ENCODE measurements at regions not wholly inside any gene's neighbourhood (a gene's known extent, or its start where the extent isn't known, plus 50 kb on each side); places are given as distances from the start of the nearest gene placed in this dataset.
A peak's percentile ranks its signal among the peaks of the same experiment; 100 is the strongest.
"Not testable (repeated sequence)": the region's sequence is repeated elsewhere in the genome, so short reads cannot be mapped to it uniquely, and the experiment has no call there.

DNA sequence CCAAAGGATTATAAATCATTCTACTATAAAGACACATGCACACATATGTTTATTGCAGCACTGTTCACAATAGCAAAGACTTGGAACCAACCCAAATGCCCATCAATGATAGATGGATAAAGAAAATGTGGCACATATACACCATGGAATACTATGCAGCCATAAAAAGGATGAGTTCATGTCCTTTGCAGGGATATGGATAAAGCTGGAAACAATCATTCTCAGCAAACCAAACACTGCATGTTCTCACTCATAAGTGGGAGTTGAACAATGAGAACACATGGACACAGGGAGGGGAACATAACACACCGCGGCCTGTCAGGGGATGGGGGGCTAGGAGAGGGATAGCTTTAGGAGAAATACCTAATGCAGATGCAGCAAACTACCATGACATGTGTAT is 135.1 kb upstream of the PDE4B start:
- H3K4me1 ChIP-seq (ENCODE audit: control insufficient read depth, insufficient read depth, low read length); H3K4me3 ChIP-seq (ENCODE audit: low read length); DNase-seq; H3K27ac ChIP-seq (ENCODE audit: low read length); H3K36me3 ChIP-seq (ENCODE audit: control insufficient read depth, insufficient read depth, low read length); H3K27me3 ChIP-seq (ENCODE audit: control insufficient read depth, insufficient read depth, low read length); H3K9me3 ChIP-seq (replicated peaks; ENCODE audit: control insufficient read depth, low read depth, low read length): not testable (repeated sequence)
- no CpG with 5 or more reads among the region's 2 CpGs for WGBS (ENCODE audit: insufficient coverage)

DNA sequence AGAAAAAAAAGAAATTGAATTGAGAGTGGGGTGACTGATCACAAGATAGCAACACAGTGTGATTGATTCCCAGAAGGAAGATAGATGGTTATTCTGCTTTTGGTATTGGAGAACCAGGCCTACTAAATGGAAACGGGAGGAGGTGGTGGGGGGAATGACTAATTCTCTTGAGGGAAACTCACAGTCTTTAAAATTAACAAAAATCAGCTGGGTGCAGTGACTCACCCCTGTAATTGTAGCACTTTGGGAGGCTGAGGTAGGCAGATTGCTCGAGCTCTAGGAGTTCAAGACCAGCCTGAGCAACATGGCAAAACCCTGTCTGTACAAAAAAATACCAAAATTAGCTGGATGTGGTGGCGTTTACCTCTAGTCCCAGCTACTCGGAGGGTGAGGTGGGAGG is 134.6 kb upstream of the PDE4B start:
- DNase-seq = no peak
- Histone ChIP-seq H3K27ac (ENCODE audit: low read length) (no peak overlapping the region), H3K4me1 (ENCODE audit: control insufficient read depth, insufficient read depth, low read length) (no peaks in the 10 kb centered on the region), H3K9me3 (replicated peaks; ENCODE audit: control insufficient read depth, low read depth, low read length) (no peaks in the 10 kb centered on the region), H3K27me3 (ENCODE audit: control insufficient read depth, insufficient read depth, low read length) (no peaks in the 10 kb centered on the region), H3K36me3 (ENCODE audit: control insufficient read depth, insufficient read depth, low read length) (no peaks in the 10 kb centered on the region), H3K4me3 (ENCODE audit: low read length) (no peak overlapping the region)
- WGBS (ENCODE audit: insufficient coverage) = 40% methylated on average over 2 of the region's 4 CpGs

DNA sequence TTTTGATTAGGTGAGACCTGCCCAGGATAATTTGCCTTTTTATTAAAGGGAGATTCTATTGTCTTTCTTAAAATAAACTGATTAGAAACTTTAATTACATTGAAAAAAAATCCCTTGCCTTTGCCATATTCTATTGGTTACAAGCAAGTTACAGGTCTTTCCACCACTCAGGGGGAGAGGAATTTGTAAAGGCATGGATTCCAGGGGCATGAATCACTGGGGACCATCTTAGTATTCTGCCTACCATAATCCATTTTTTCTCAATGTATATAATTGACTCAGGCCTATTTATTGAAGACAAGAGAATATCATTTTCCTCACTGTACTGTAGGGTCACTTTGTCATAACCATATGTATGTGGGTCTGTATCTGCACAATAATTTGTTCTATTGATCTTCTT is 124.3 kb upstream of the PDE4B start:
- no peaks in the 10 kb centered on the region for H3K4me1 ChIP-seq (ENCODE audit: control insufficient read depth, insufficient read depth, low read length)
- no peak overlapping the region for H3K27ac ChIP-seq (ENCODE audit: low read length)
- no peaks in the 10 kb centered on the region for H3K9me3 ChIP-seq (replicated peaks; ENCODE audit: control insufficient read depth, low read depth, low read length)
- no peak for DNase-seq
- no peaks in the 10 kb centered on the region for H3K27me3 ChIP-seq (ENCODE audit: control insufficient read depth, insufficient read depth, low read length)
- no peak overlapping the region for H3K4me3 ChIP-seq (ENCODE audit: low read length)
- H3K36me3 ChIP-seq (ENCODE audit: control insufficient read depth, insufficient read depth, low read length) = no peaks in the 10 kb centered on the region

DNA sequence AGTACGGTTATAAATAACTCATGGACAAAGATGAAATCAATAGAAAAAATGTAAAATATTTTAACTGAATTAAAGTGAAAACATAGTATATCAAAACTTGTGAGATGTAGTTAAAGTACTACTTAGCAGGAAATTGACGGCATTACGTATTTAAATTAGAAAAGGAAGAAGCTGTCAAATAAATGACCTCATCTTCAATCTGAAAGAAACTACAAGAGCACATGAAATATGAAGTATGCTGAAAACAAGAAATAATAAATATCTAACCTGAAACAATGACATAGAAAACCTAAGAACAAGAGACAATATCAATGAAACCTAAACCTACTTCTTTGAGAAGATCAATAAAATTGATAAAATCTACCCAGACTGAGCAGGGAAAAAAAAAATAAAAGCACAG is 122.2 kb upstream of the PDE4B start:
- H3K36me3 ChIP-seq (ENCODE audit: control insufficient read depth, insufficient read depth, low read length) = no peaks in the 10 kb centered on the region
- no peaks in the 10 kb centered on the region for H3K4me1 ChIP-seq (ENCODE audit: control insufficient read depth, insufficient read depth, low read length)
- DNase-seq = no peak
- H3K9me3 ChIP-seq (replicated peaks; ENCODE audit: control insufficient read depth, low read depth, low read length) = no peaks in the 10 kb centered on the region
- H3K27me3 ChIP-seq (ENCODE audit: control insufficient read depth, insufficient read depth, low read length) = no peaks in the 10 kb centered on the region
- no peak overlapping the region for H3K27ac ChIP-seq (ENCODE audit: low read length)
- WGBS (ENCODE audit: insufficient coverage) = no CpG with 5 or more reads among the region's 3 CpGs
- H3K4me3 ChIP-seq (ENCODE audit: low read length) = no peak overlapping the region

DNA sequence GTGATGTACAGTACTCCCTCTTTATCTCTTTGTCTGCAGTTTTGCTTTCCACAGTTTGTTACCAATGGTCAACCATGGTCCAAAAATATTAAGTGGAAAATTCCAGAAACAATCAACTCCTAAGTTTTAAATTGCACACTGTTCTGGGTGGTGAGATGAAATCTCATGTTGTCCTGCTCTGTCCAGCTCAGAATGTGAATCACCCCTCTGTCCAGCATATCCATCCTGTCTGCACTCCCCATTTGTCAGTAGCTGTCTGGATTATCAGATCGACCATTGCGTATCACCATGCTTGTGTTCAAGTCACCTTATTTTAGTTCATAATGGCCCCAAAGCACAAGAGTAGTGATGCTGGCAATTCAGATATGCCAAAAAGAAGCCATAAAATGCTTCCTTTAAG is 118.2 kb upstream of the PDE4B start:
- H3K36me3 ChIP-seq (ENCODE audit: control insufficient read depth, insufficient read depth, low read length) = no peaks in the 10 kb centered on the region
- H3K4me3 ChIP-seq (ENCODE audit: low read length) = no peak overlapping the region
- DNase-seq = no peak
- whole genome bisulfite sequencing (ENCODE audit: insufficient coverage) = no CpG with 5 or more reads among the region's 2 CpGs
- H3K27me3 ChIP-seq (ENCODE audit: control insufficient read depth, insufficient read depth, low read length) = no peaks in the 10 kb centered on the region
- no peak overlapping the region for H3K27ac ChIP-seq (ENCODE audit: low read length)
- H3K9me3 ChIP-seq (replicated peaks; ENCODE audit: control insufficient read depth, low read depth, low read length) = no peaks in the 10 kb centered on the region
- H3K4me1 ChIP-seq (ENCODE audit: control insufficient read depth, insufficient read depth, low read length) = no peaks in the 10 kb centered on the region

DNA sequence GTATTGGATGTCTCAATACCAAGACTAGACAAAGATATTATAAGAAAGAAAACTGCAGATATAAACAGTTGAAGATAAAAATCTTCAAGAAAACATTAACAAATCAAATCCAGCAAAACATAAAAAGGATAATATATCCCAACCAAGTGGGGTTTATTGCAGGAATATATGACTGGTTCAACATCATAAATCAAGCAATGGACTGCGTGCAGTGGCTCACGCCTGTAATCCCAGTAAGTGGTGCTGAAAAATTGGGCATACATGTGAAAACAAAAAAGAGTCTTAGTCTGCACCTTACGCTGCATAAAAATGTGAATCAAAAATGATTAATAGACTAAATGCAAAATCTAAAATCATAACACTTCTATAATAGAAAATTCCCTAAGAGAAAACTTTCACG is 112.9 kb upstream of the PDE4B start:
- Histone ChIP-seq H3K27me3 (ENCODE audit: control insufficient read depth, insufficient read depth, low read length) (no peaks in the 10 kb centered on the region), H3K4me1 (ENCODE audit: control insufficient read depth, insufficient read depth, low read length) (no peaks in the 10 kb centered on the region), H3K9me3 (replicated peaks; ENCODE audit: control insufficient read depth, low read depth, low read length) (no peaks in the 10 kb centered on the region), H3K4me3 (ENCODE audit: low read length) (no peak overlapping the region), H3K27ac (ENCODE audit: low read length) (no peak overlapping the region), H3K36me3 (ENCODE audit: control insufficient read depth, insufficient read depth, low read length) (no peaks in the 10 kb centered on the region)
- WGBS (ENCODE audit: insufficient coverage) = 33% methylated on average over 1 of the region's 4 CpGs
- no peak for DNase-seq

DNA sequence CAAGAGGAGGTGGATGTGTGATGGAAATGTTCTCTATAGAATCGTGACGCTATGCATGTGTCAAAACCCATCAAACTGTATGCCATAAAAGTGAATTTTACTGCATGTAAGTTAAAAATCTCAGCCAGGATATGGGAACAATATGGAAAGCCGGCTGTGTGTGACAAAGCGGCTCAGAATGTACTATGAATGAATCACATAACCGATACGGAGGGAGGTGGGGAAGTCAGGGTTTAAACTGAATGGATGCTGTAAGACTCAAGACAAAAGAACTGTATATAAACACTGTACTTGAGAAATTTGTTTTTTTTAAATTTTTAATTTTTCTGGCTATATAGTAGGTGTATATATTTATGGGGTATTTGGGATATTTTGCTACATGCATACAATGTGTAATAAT is 111.6 kb upstream of the PDE4B start:
- Histone ChIP-seq H3K9me3 (replicated peaks; ENCODE audit: control insufficient read depth, low read depth, low read length) (no peaks in the 10 kb centered on the region), H3K27me3 (ENCODE audit: control insufficient read depth, insufficient read depth, low read length) (no peaks in the 10 kb centered on the region), H3K4me3 (ENCODE audit: low read length) (no peak overlapping the region), H3K4me1 (ENCODE audit: control insufficient read depth, insufficient read depth, low read length) (no peaks in the 10 kb centered on the region), H3K27ac (ENCODE audit: low read length) (no peak overlapping the region), H3K36me3 (ENCODE audit: control insufficient read depth, insufficient read depth, low read length) (no peaks in the 10 kb centered on the region)
- no peak for DNase-seq
- WGBS (ENCODE audit: insufficient coverage) = no CpG with 5 or more reads among the region's 6 CpGs

DNA sequence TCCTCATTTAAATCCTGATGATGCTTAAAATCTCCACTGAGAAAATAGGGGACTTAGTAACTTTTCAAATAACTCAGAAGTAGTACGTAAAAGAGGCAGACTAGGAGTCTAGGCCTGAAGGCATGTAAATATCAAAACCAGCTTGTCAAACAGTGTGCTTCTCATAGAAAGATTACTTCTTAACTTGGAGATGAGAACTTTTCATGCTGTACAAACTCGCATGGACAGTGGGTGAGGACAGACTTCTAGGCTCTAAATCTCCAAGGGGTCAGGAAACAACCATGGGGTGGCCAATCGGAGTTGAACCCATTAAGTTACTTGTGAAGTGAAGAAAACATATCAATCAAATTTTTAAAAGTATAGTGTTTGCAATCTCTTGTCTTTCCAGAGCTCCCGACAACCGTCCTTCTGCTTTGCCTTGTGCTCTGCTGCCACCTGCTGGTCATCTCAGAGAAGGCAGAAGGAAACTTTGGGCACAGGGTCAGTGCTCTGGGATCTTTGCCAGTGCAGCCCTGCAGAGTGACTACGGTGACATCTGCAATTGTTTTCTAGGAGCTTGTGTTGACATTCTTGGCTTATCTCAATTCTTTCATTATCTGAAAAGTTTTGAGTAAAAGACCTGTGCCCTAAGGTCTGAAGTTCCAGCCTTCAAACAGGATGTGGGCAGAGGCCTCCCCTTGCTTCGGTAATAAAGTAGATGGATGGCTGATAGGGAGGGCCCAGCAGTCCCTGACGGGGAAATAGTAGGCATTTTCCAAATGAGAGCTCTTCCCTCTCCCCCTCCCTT is 105.1 kb upstream of the PDE4B start:
- DNase-seq = peak; percentile 85
- H3K4me3 ChIP-seq (ENCODE audit: low read length) = no peak overlapping the region
- 0% methylated on average over 3 of the region's 8 CpGs for WGBS (ENCODE audit: insufficient coverage)
- H3K27me3 ChIP-seq (ENCODE audit: control insufficient read depth, insufficient read depth, low read length) = no peaks in the 10 kb centered on the region
- no peaks in the 10 kb centered on the region for H3K9me3 ChIP-seq (replicated peaks; ENCODE audit: control insufficient read depth, low read depth, low read length)
- H3K27ac ChIP-seq (ENCODE audit: low read length) = no peak overlapping the region
- H3K36me3 ChIP-seq (ENCODE audit: control insufficient read depth, insufficient read depth, low read length) = no peaks in the 10 kb centered on the region
- peaks cover 27% of the 10 kb centered on the region for H3K4me1 ChIP-seq (ENCODE audit: control insufficient read depth, insufficient read depth, low read length)

DNA sequence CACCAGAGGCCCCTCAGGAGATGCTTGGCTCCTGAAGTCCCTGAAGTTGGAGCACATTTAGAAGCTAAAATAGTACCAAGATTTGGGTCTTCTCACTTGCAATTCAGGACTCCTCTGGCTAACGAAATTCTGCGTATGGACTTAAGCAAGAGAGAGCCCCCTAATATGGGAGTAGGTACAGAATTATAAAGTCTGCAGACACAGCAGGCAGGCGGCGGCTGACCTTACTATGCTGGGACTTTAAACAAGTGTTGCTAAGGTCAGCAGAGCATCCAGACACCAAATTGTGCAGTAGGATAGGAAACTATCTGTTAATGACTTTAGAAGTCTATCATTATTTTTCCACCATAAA is 104.5 kb upstream of the PDE4B start:
- WGBS (ENCODE audit: insufficient coverage) = no CpG with 5 or more reads among the region's 4 CpGs
- no peaks in the 10 kb centered on the region for H3K36me3 ChIP-seq (ENCODE audit: control insufficient read depth, insufficient read depth, low read length)
- no peak for DNase-seq
- H3K9me3 ChIP-seq (replicated peaks; ENCODE audit: control insufficient read depth, low read depth, low read length) = no peaks in the 10 kb centered on the region
- H3K27me3 ChIP-seq (ENCODE audit: control insufficient read depth, insufficient read depth, low read length) = no peaks in the 10 kb centered on the region
- no peak overlapping the region for H3K4me3 ChIP-seq (ENCODE audit: low read length)
- H3K27ac ChIP-seq (ENCODE audit: low read length) = no peak overlapping the region
- peaks cover 27% of the 10 kb centered on the region for H3K4me1 ChIP-seq (ENCODE audit: control insufficient read depth, insufficient read depth, low read length)

DNA sequence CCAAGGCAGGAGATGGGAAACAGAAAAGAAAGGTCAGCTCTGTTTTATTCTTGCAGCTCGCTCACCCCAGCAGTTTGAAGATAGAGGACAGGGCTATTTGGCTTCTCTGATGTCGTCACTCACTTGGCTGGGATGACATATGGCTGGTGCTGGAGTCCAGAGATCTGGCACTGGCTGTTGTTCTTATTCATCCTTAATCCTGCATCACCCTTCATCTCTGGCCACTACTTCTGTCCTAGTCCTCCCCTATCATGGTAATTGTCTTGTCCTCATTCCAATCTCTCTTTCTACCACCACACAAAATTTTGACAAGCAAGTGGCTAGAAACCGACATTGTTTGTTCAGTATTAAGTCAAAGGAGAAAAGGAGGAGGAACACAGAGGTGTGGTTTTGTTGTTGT is 103.8 kb upstream of the PDE4B start:
- no peaks in the 10 kb centered on the region for H3K9me3 ChIP-seq (replicated peaks; ENCODE audit: control insufficient read depth, low read depth, low read length)
- H3K27ac ChIP-seq (ENCODE audit: low read length) = no peak overlapping the region
- H3K36me3 ChIP-seq (ENCODE audit: control insufficient read depth, insufficient read depth, low read length) = no peaks in the 10 kb centered on the region
- H3K27me3 ChIP-seq (ENCODE audit: control insufficient read depth, insufficient read depth, low read length) = no peaks in the 10 kb centered on the region
- peaks cover 27% of the 10 kb centered on the region for H3K4me1 ChIP-seq (ENCODE audit: control insufficient read depth, insufficient read depth, low read length)
- no CpG with 5 or more reads among the region's 3 CpGs for WGBS (ENCODE audit: insufficient coverage)
- no peak overlapping the region for H3K4me3 ChIP-seq (ENCODE audit: low read length)
- DNase-seq = no peak
